HEK293 (cell line): ENCODE measurements at regions not wholly inside any gene's neighbourhood (a gene's known extent, or its start where the extent isn't known, plus 50 kb on each side); places are given as distances from the start of the nearest gene placed in this dataset.

Experiments used
- ATF2 ChIP-seq: fragments of 450-650 bp; formaldehyde crosslinking; IDR thresholded peaks from 2 replicates; pipeline ENCODE4 v1.5.1; 2016; ENCODE audit warnings: missing biosample characterization, missing genetic modification characterization, low read depth
- CTCF ChIP-seq: fragments of 450-650 bp; formaldehyde crosslinking; IDR thresholded peaks from 2 replicates; pipeline ENCODE4 v1.5.1; 2016; ENCODE audit warnings: missing biosample characterization, missing genetic modification characterization
- ZBTB49 ChIP-seq: fragments of 450-650 bp; formaldehyde crosslinking; IDR thresholded peaks from 2 replicates; pipeline ENCODE4 v1.5.1; 2016; ENCODE audit warnings: missing biosample characterization, missing genetic modification characterization, low read depth
- ZBTB7A ChIP-seq: fragments of 450-650 bp; formaldehyde crosslinking; IDR thresholded peaks from 2 replicates; pipeline ENCODE4 v1.5.1; 2016; ENCODE audit warnings: low read depth, missing biosample characterization, missing genetic modification characterization
- ZFP69B ChIP-seq: fragments of 450-650 bp; formaldehyde crosslinking; IDR thresholded peaks from 2 replicates; pipeline ENCODE4 v1.5.1; 2016; ENCODE audit warnings: missing biosample characterization, missing genetic modification characterization
- ZNF202 ChIP-seq: fragments of 450-650 bp; formaldehyde crosslinking; IDR thresholded peaks from 2 replicates; pipeline ENCODE4 v1.5.1; 2016; ENCODE audit warnings: missing biosample characterization, missing genetic modification characterization, borderline replicate concordance
- ZNF24 ChIP-seq: fragments of 450-650 bp; formaldehyde crosslinking; IDR thresholded peaks from 2 replicates; pipeline ENCODE4 v1.5.1; 2016; ENCODE audit warnings: missing biosample characterization, missing genetic modification characterization
- ZNF324 ChIP-seq: fragments of 450-650 bp; formaldehyde crosslinking; IDR thresholded peaks from 2 replicates; pipeline ENCODE4 v1.5.1; 2016; ENCODE audit warnings: missing biosample characterization, missing genetic modification characterization
- ZNF488 ChIP-seq: fragments of 450-650 bp; formaldehyde crosslinking; IDR thresholded peaks from 2 replicates; pipeline ENCODE4 v1.5.1; 2016; ENCODE audit warnings: missing biosample characterization, missing genetic modification characterization
- ZNF514 ChIP-seq: fragments of 450-650 bp; formaldehyde crosslinking; IDR thresholded peaks from 2 replicates; pipeline ENCODE4 v1.5.1; 2016; ENCODE audit warnings: missing biosample characterization, missing genetic modification characterization
- ZNF664 ChIP-seq: fragments of 450-650 bp; formaldehyde crosslinking; IDR thresholded peaks from 2 replicates; pipeline ENCODE4 v1.5.1; 2016; ENCODE audit warnings: missing biosample characterization, missing genetic modification characterization

GRCh38 chr11:30109774-30110173 is 92.9 kb upstream of the KCNA4 start:
- TF ChIP-seq ZFP69B = no peak
- TF ChIP-seq CTCF = no peak
- TF ChIP-seq ZBTB7A = no peak
- TF ChIP-seq ZNF664 (tag by site-specific recombination) = no peak
- no peak for TF ChIP-seq ZBTB49 (tag by site-specific recombination)
- no peak for TF ChIP-seq ZNF24
- no peak for TF ChIP-seq ZNF488
- TF ChIP-seq ZNF514 (tag by site-specific recombination) = no peak
- TF ChIP-seq ZNF324 = no peak
- TF ChIP-seq ZNF202 (tag by site-specific recombination) = no peak
- no peak for TF ChIP-seq ATF2
